H9 (cell line): ENCODE measurements at regions not wholly inside any gene's neighbourhood (a gene's known extent, or its start where the extent isn't known, plus 50 kb on each side); places are given as distances from the start of the nearest gene placed in this dataset.

Experiments used
- DNase-seq: peaks from one replicate; pipeline ENCODE4 v3.0.0-alpha.2; 2017
- H2AFZ ChIP-seq: one replicate; pipeline ENCODE4 v1.6.1; 2013; ENCODE audit warnings: mild to moderate bottlenecking, low read length, control low read depth, moderate library complexity
- H2AK5ac ChIP-seq: 2 replicates; pipeline ENCODE4 v1.6.1; 2013; ENCODE audit warnings: low read length, control low read depth, mixed read lengths; ENCODE audit not compliant: insufficient read length
- H2BK120ac ChIP-seq: one replicate; pipeline ENCODE4 v1.6.1; 2013; ENCODE audit warnings: low read depth, mild to moderate bottlenecking, low read length, control low read depth, inconsistent platforms; ENCODE audit not compliant: poor library complexity, severe bottlenecking
- H2BK12ac ChIP-seq: 2 replicates; pipeline ENCODE4 v1.6.1; 2013; ENCODE audit warnings: low read length, control low read depth, mixed read lengths, low read depth; ENCODE audit not compliant: insufficient read length
- H2BK15ac ChIP-seq: 2 replicates; pipeline ENCODE4 v1.6.1; 2013; ENCODE audit warnings: low read depth, low read length, control low read depth
- H2BK20ac ChIP-seq: one replicate; pipeline ENCODE4 v1.6.1; 2013; ENCODE audit warnings: low read depth, mild to moderate bottlenecking, low read length, control low read depth, inconsistent platforms; ENCODE audit not compliant: poor library complexity, severe bottlenecking
- H2BK5ac ChIP-seq: 2 replicates; pipeline ENCODE4 v1.6.1; 2013; ENCODE audit warnings: low read length, control low read depth, mixed read lengths; ENCODE audit not compliant: insufficient read length
- H3K14ac ChIP-seq: 2 replicates; pipeline ENCODE4 v1.6.1; 2013; ENCODE audit warnings: low read length, control low read depth; ENCODE audit not compliant: insufficient read depth
- H3K18ac ChIP-seq: 2 replicates; pipeline ENCODE4 v1.6.1; 2013; ENCODE audit warnings: low read depth, mild to moderate bottlenecking, mixed read lengths, low read length, control low read depth; ENCODE audit not compliant: insufficient read length
- H3K23ac ChIP-seq: 2 replicates; pipeline ENCODE4 v1.6.1; 2013; ENCODE audit warnings: low read length, control low read depth, mixed read lengths, low read depth; ENCODE audit not compliant: insufficient read length
- H3K23me2 ChIP-seq: 2 replicates; pipeline ENCODE4 v1.6.1; 2013; ENCODE audit warnings: low read depth, mild to moderate bottlenecking, mixed read lengths, low read length, control low read depth; ENCODE audit not compliant: insufficient read length, poor library complexity, severe bottlenecking
- H3K27ac ChIP-seq: 2 replicates; pipeline ENCODE4 v1.5.1; 2013; ENCODE audit warnings: low read length, control low read depth, mixed read lengths, low read depth; ENCODE audit not compliant: insufficient read length
- H3K27me3 ChIP-seq: 2 replicates; pipeline ENCODE4 v1.6.1; 2013; ENCODE audit warnings: low read length, control low read depth, inconsistent platforms; ENCODE audit not compliant: insufficient read depth
- H3K4ac ChIP-seq: 2 replicates; pipeline ENCODE4 v1.6.1; 2013; ENCODE audit warnings: low read depth, mild to moderate bottlenecking, control low read depth, inconsistent platforms, low read length, moderate library complexity
- H3K4me1 ChIP-seq: 2 replicates; pipeline ENCODE4 v1.6.1; 2013; ENCODE audit warnings: low read length, control low read depth, inconsistent platforms; ENCODE audit not compliant: insufficient read depth
- H3K4me2 ChIP-seq: 2 replicates; pipeline ENCODE4 v1.6.1; 2013; ENCODE audit warnings: low read length, control low read depth, mixed read lengths; ENCODE audit not compliant: insufficient read length, insufficient read depth
- H3K56ac ChIP-seq: 2 replicates; pipeline ENCODE4 v1.6.1; 2013; ENCODE audit warnings: low read depth, mild to moderate bottlenecking, mixed read lengths, low read length, control low read depth; ENCODE audit not compliant: insufficient read length
- H3K79me1 ChIP-seq: 2 replicates; pipeline ENCODE4 v1.6.1; 2013; ENCODE audit warnings: low read depth, mild to moderate bottlenecking, moderate library complexity, low read length, control low read depth, inconsistent platforms; ENCODE audit not compliant: insufficient read depth, poor library complexity, severe bottlenecking
- H3K79me2 ChIP-seq: 2 replicates; pipeline ENCODE4 v1.6.1; 2013; ENCODE audit warnings: low read length, control low read depth, inconsistent platforms; ENCODE audit not compliant: insufficient read depth
- H3K9ac ChIP-seq: 2 replicates; pipeline ENCODE4 v1.6.1; 2013; ENCODE audit warnings: low read length, control low read depth, mixed read lengths; ENCODE audit not compliant: insufficient read length; ENCODE audit errors: extremely low read depth
- H3K9me3 ChIP-seq: one replicate; pipeline ENCODE4 v1.6.1; 2013; ENCODE audit warnings: low read depth, low read length, inconsistent platforms; ENCODE audit not compliant: control insufficient read depth
- H3T11ph ChIP-seq: one replicate; pipeline ENCODE4 v1.6.1; 2013; ENCODE audit warnings: mild to moderate bottlenecking, low read length, control low read depth, inconsistent platforms
- H4K20me1 ChIP-seq: one replicate; pipeline ENCODE4 v1.6.1; 2013; ENCODE audit not compliant: control insufficient read depth, insufficient read length, insufficient read depth
- H4K5ac ChIP-seq: 2 replicates; pipeline ENCODE4 v1.6.1; 2013; ENCODE audit warnings: low read depth, mild to moderate bottlenecking, mixed read lengths, low read length, control low read depth; ENCODE audit not compliant: insufficient read length
- H4K8ac ChIP-seq: replicated peaks from 2 replicates; pipeline ENCODE4 v1.6.1; 2013; ENCODE audit warnings: low read length, control low read depth, mixed read lengths, low read depth; ENCODE audit not compliant: insufficient read length
- H4K91ac ChIP-seq: 2 replicates; pipeline ENCODE4 v1.6.1; 2013; ENCODE audit warnings: low read depth, mild to moderate bottlenecking, moderate library complexity, mixed read lengths, low read length, control low read depth; ENCODE audit not compliant: insufficient read length
- H3K27ac Mint-ChIP-seq, 3 experiments: 2 replicates in 2 of 3; 3 replicates in 1 of 3; pipeline ENCODE4 v1.8.0; 2020 to 2021; ENCODE audit warnings: mixed read lengths in 3 of 3, mild to moderate bottlenecking in 1 of 3, moderate library complexity in 1 of 3
- H3K27me3 Mint-ChIP-seq: 2 replicates; pipeline ENCODE4 v1.8.0; 2021; ENCODE audit warnings: low read depth, mild to moderate bottlenecking, moderate library complexity, mixed read lengths
- H3K36me3 Mint-ChIP-seq, 3 experiments: 2 replicates in 2 of 3; 3 replicates in 1 of 3; pipeline ENCODE4 v1.8.0; 2020 to 2021; ENCODE audit warnings: low read depth in 3 of 3, mixed read lengths in 3 of 3; ENCODE audit not compliant: insufficient read depth in 1 of 3
- H3K4me1 Mint-ChIP-seq, 2 experiments: 2 replicates each; pipeline ENCODE4 v1.8.0; 2020; ENCODE audit warnings: mixed read lengths in 2 of 2
- H3K4me3 Mint-ChIP-seq, 2 experiments: 2 replicates in 1 of 2; 3 replicates in 1 of 2; pipeline ENCODE4 v1.8.0; 2020 to 2021; ENCODE audit warnings: mild to moderate bottlenecking in 2 of 2, mixed read lengths in 2 of 2, moderate library complexity in 1 of 2
- H3K9me3 Mint-ChIP-seq, 2 experiments: 2 replicates in 1 of 2; 3 replicates in 1 of 2; pipeline ENCODE4 v1.8.0; 2020; ENCODE audit warnings: mild to moderate bottlenecking in 2 of 2, mixed read lengths in 2 of 2, moderate library complexity in 1 of 2
- WGBS: extraction: QIAGEN DNeasy Blood & Tissue Kit; methylation state at CpG from one replicate; pipeline ENCODE4 v1.1.7; 2013; ENCODE audit warnings: missing lambda C conversion rate, low lambda C conversion rate, mixed read lengths; ENCODE audit not compliant: insufficient read length; ENCODE audit errors: extremely low coverage; 5-methylcytosine and 5-hydroxymethylcytosine counted together
- TF ChIP-seq, protein P1 (sequence below): fragments of 200-600 bp; sonication (generic); conservative IDR thresholded peaks from 3 replicates; pipeline ENCODE4 v1.8.0; 2021; ENCODE audit warnings: antibody characterized with exemption, mild to moderate bottlenecking

DNA sequence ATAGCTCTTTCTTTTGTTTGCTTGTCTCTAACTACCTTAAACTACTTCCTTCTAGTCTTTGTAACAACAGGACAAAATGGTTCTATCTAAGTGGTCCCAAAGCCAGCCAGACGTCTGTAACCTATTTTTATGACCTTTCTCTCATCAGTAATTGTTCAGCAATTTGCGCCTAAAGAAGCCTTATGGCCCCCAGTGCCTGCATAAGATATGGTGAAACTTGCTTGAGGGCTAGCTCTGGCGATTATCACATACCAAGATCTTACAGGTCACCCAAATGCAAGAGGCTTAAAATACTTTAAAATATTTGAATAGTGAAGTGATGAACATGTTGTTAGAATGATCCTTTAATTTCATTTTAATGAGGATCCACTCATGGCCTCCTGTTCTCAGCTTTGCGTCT is 369.4 kb downstream of the SOX2 start:
- H3K79me1 ChIP-seq: no peaks in the 10 kb centered on the region
- Mint-ChIP-seq H3K4me3 (no peak overlapping the region), H3K27ac (peak overlapping the region; percentile 30 to 77 (median 52); a peak in 3 of 7 replicates), H3K9me3 (peaks cover 0 to 3% of the 10 kb centered on the region in 2 experiments; a peak in 1 of 5 replicates), H3K4me1 (peaks cover 54 to 55% of the 10 kb centered on the region in 2 experiments), H3K27me3 (no peaks in the 10 kb centered on the region), H3K36me3 (no peaks in the 10 kb centered on the region)
- no peak overlapping the region for H2BK15ac ChIP-seq
- H2AK5ac ChIP-seq: no peak overlapping the region
- H2AFZ ChIP-seq: no peak overlapping the region
- H2BK12ac ChIP-seq: no peak overlapping the region
- no peak overlapping the region for H3K4me2 ChIP-seq
- H3K14ac ChIP-seq: no peak overlapping the region
- no peaks in the 10 kb centered on the region for H3K9me3 ChIP-seq
- no peaks in the 10 kb centered on the region for H4K20me1 ChIP-seq
- DNase-seq: no peak
- peaks cover 14% of the 10 kb centered on the region; the same call in 1 of the 2 replicates for H3K4me1 ChIP-seq
- H4K8ac ChIP-seq: no peak overlapping the region
- no peak overlapping the region for H3K27ac ChIP-seq
- no peak overlapping the region for H3K23ac ChIP-seq
- no peak overlapping the region for H3T11ph ChIP-seq
- H4K5ac ChIP-seq: no peak overlapping the region
- no peak overlapping the region for H2BK5ac ChIP-seq
- H3K79me2 ChIP-seq: no peaks in the 10 kb centered on the region
- WGBS: no CpG with 5 or more reads among the region's 4 CpGs
- H2BK20ac ChIP-seq: no peak overlapping the region
- no peaks in the 10 kb centered on the region for H3K27me3 ChIP-seq
- H2BK120ac ChIP-seq: no peak overlapping the region
- H3K23me2 ChIP-seq: no peaks in the 10 kb centered on the region
- TF ChIP-seq, protein P1, sequence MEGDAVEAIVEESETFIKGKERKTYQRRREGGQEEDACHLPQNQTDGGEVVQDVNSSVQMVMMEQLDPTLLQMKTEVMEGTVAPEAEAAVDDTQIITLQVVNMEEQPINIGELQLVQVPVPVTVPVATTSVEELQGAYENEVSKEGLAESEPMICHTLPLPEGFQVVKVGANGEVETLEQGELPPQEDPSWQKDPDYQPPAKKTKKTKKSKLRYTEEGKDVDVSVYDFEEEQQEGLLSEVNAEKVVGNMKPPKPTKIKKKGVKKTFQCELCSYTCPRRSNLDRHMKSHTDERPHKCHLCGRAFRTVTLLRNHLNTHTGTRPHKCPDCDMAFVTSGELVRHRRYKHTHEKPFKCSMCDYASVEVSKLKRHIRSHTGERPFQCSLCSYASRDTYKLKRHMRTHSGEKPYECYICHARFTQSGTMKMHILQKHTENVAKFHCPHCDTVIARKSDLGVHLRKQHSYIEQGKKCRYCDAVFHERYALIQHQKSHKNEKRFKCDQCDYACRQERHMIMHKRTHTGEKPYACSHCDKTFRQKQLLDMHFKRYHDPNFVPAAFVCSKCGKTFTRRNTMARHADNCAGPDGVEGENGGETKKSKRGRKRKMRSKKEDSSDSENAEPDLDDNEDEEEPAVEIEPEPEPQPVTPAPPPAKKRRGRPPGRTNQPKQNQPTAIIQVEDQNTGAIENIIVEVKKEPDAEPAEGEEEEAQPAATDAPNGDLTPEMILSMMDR: no peak
- no peak overlapping the region for H3K56ac ChIP-seq
- H3K4ac ChIP-seq: no peak overlapping the region
- no peak overlapping the region for H3K18ac ChIP-seq
- no peak overlapping the region for H3K9ac ChIP-seq
- no peak overlapping the region for H4K91ac ChIP-seq
